ENCODE measurements at regions not wholly inside any gene's neighbourhood (a gene's known extent, or its start where the extent isn't known, plus 50 kb on each side); places are given as distances from the start of the nearest gene placed in this dataset.

GRCh38 chr4:148686449-148686848 lies 244.2 kb upstream of the NR3C2 start:
- TF ChIP-seq, protein P1, sequence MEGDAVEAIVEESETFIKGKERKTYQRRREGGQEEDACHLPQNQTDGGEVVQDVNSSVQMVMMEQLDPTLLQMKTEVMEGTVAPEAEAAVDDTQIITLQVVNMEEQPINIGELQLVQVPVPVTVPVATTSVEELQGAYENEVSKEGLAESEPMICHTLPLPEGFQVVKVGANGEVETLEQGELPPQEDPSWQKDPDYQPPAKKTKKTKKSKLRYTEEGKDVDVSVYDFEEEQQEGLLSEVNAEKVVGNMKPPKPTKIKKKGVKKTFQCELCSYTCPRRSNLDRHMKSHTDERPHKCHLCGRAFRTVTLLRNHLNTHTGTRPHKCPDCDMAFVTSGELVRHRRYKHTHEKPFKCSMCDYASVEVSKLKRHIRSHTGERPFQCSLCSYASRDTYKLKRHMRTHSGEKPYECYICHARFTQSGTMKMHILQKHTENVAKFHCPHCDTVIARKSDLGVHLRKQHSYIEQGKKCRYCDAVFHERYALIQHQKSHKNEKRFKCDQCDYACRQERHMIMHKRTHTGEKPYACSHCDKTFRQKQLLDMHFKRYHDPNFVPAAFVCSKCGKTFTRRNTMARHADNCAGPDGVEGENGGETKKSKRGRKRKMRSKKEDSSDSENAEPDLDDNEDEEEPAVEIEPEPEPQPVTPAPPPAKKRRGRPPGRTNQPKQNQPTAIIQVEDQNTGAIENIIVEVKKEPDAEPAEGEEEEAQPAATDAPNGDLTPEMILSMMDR (IDR thresholded peaks at IDR 0.05): no peak
- TF ChIP-seq RAD21 (IDR thresholded peaks at IDR 0.05; ENCODE audit: low read length): no peak
- no peak for TF ChIP-seq EZH2phosphoT487 (IDR thresholded peaks at IDR 0.05; ENCODE audit: borderline replicate concordance, low read depth)
- TF ChIP-seq REST (IDR thresholded peaks at IDR 0.05; ENCODE audit: low read depth, low read length): no peak
- no peak for TF ChIP-seq CHD2 (IDR thresholded peaks at IDR 0.05; ENCODE audit: low read length, partially characterized antibody)
- no peak for TF ChIP-seq EP300 (IDR thresholded peaks at IDR 0.05; ENCODE audit: borderline replicate concordance in 1 of 2, low read depth in 1 of 2, low read length in 1 of 2)
- TF ChIP-seq JUND (IDR thresholded peaks at IDR 0.05): no peak
- TF ChIP-seq, protein P2, sequence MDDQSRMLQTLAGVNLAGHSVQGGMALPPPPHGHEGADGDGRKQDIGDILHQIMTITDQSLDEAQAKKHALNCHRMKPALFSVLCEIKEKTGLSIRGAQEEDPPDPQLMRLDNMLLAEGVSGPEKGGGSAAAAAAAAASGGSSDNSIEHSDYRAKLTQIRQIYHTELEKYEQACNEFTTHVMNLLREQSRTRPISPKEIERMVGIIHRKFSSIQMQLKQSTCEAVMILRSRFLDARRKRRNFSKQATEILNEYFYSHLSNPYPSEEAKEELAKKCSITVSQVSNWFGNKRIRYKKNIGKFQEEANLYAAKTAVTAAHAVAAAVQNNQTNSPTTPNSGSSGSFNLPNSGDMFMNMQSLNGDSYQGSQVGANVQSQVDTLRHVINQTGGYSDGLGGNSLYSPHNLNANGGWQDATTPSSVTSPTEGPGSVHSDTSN (IDR thresholded peaks at IDR 0.05): no peak
- no peak for TF ChIP-seq RCOR1 (IDR thresholded peaks at IDR 0.05; ENCODE audit: low read length)
- TF ChIP-seq RFX5 (IDR thresholded peaks at IDR 0.05; ENCODE audit: low read length): no peak
- no peak for TF ChIP-seq POLR2AphosphoS5 (IDR thresholded peaks at IDR 0.05; ENCODE audit: low read depth, low read length)
- TF ChIP-seq SIN3A (IDR thresholded peaks at IDR 0.05; ENCODE audit: borderline replicate concordance, low read depth, low read length): no peak
- no peak for TF ChIP-seq TCF12 (IDR thresholded peaks at IDR 0.05)
- no peak for TF ChIP-seq MAX (IDR thresholded peaks at IDR 0.05; ENCODE audit: low read depth)

All from SK-N-SH (cell line).